ENCODE measurements at regions not wholly inside any gene's neighbourhood (a gene's known extent, or its start where the extent isn't known, plus 50 kb on each side); places are given as distances from the start of the nearest gene placed in this dataset.

- Mint-ChIP-seq H3K27me3 (ENCODE audit: insufficient read depth) (no peaks in the 10 kb centered on the region), H3K4me1 (peaks cover 13% of the 10 kb centered on the region), H3K9me3 (no peaks in the 10 kb centered on the region), H3K36me3 (ENCODE audit: low read depth) (no peaks in the 10 kb centered on the region), H3K4me3 (no peak overlapping the region), H3K27ac (no peak overlapping the region)
- WGBS, 2 experiments (ENCODE audit: insufficient coverage in 1 of 2, insufficient read length in 1 of 2): 91% methylated on average over 2 of the region's 2 CpGs; no CpG with 5 or more reads in 1 of the 2 experiments
- Histone ChIP-seq H3K27ac (ENCODE audit: low read depth, low read length) (no peak overlapping the region), H3K4me3 (ENCODE audit: low read length) (no peak overlapping the region), H3K9me3 (ENCODE audit: control insufficient read depth, low read length) (no peaks in the 10 kb centered on the region), H3K27me3 (ENCODE audit: control insufficient read depth, insufficient read depth, low read length, poor library complexity, severe bottlenecking) (no peaks in the 10 kb centered on the region), H3K4me1 (ENCODE audit: control insufficient read depth, insufficient read depth, low read length) (peaks cover 9% of the 10 kb centered on the region), H3K9ac (ENCODE audit: extremely low read depth, low read length, poor library complexity, severe bottlenecking) (no peak overlapping the region), H3K36me3 (ENCODE audit: control insufficient read depth, insufficient read depth, low read length) (no peaks in the 10 kb centered on the region)
- TF ChIP-seq, protein P1, sequence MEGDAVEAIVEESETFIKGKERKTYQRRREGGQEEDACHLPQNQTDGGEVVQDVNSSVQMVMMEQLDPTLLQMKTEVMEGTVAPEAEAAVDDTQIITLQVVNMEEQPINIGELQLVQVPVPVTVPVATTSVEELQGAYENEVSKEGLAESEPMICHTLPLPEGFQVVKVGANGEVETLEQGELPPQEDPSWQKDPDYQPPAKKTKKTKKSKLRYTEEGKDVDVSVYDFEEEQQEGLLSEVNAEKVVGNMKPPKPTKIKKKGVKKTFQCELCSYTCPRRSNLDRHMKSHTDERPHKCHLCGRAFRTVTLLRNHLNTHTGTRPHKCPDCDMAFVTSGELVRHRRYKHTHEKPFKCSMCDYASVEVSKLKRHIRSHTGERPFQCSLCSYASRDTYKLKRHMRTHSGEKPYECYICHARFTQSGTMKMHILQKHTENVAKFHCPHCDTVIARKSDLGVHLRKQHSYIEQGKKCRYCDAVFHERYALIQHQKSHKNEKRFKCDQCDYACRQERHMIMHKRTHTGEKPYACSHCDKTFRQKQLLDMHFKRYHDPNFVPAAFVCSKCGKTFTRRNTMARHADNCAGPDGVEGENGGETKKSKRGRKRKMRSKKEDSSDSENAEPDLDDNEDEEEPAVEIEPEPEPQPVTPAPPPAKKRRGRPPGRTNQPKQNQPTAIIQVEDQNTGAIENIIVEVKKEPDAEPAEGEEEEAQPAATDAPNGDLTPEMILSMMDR (conservative IDR thresholded peaks at IDR 0.05): no peak
- DNase-seq: no peak
These were observed 54.6 kb upstream of the ELL2 start for GRCh38 chr5:96016216-96016615.

- no peaks in the 10 kb centered on the region for H3K27me3 ChIP-seq (ENCODE audit: control insufficient read depth, insufficient read depth, low read length, poor library complexity, severe bottlenecking)
- no peak overlapping the region for H3K9ac ChIP-seq (ENCODE audit: extremely low read depth, low read length, poor library complexity, severe bottlenecking)
- no peaks in the 10 kb centered on the region for H3K36me3 ChIP-seq (ENCODE audit: control insufficient read depth, insufficient read depth, low read length)
- Mint-ChIP-seq H3K36me3 (ENCODE audit: low read depth) (no peaks in the 10 kb centered on the region), H3K9me3 (no peaks in the 10 kb centered on the region), H3K27me3 (ENCODE audit: insufficient read depth) (no peaks in the 10 kb centered on the region), H3K27ac (no peak overlapping the region), H3K4me3 (no peak overlapping the region), H3K4me1 (peaks cover 13% of the 10 kb centered on the region)
- no peaks in the 10 kb centered on the region for H3K9me3 ChIP-seq (ENCODE audit: control insufficient read depth, low read length)
- H3K27ac ChIP-seq (ENCODE audit: low read depth, low read length): no peak overlapping the region
- H3K4me1 ChIP-seq (ENCODE audit: control insufficient read depth, insufficient read depth, low read length): peaks cover 9% of the 10 kb centered on the region
- H3K4me3 ChIP-seq (ENCODE audit: low read length): no peak overlapping the region
- TF ChIP-seq, protein P1 (conservative IDR thresholded peaks at IDR 0.05): no peak
- no peak for DNase-seq
- whole genome bisulfite sequencing, 2 experiments (ENCODE audit: insufficient coverage in 1 of 2, insufficient read length in 1 of 2): 92% methylated on average over 1 of the region's 1 CpG; no CpG with 5 or more reads in 1 of the 2 experiments
These were observed 54.1 kb upstream of the ELL2 start for GRCh38 chr5:96015709-96016108.

DNA sequence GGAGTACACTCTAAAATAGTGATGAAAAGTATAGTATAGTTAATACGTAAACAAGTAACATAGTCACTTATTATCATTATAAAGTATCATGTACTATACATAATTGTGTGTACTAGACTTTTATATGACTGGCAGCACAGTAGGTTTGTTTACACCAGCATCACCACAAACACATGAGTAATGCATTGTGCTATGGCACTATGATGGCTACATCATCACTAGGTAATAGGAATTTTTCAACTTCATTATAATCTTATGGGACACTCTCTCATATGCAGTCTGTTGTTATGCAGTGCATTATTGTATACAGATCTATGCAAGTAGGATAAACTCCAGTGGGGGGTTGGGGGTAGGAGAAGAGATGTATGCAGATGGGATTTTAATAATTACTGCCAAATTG is 52.7 kb upstream of the ELL2 start:
- DNase-seq: no peak
- Mint-ChIP-seq H3K27me3 (ENCODE audit: insufficient read depth) (no peaks in the 10 kb centered on the region), H3K4me3 (no peak overlapping the region), H3K4me1 (peaks cover 13% of the 10 kb centered on the region), H3K36me3 (ENCODE audit: low read depth) (no peaks in the 10 kb centered on the region), H3K9me3 (no peaks in the 10 kb centered on the region), H3K27ac (no peak overlapping the region)
- Histone ChIP-seq H3K27me3 (ENCODE audit: control insufficient read depth, insufficient read depth, low read length, poor library complexity, severe bottlenecking) (no peaks in the 10 kb centered on the region), H3K4me3 (ENCODE audit: low read length) (no peak overlapping the region), H3K36me3 (ENCODE audit: control insufficient read depth, insufficient read depth, low read length) (no peaks in the 10 kb centered on the region), H3K9ac (ENCODE audit: extremely low read depth, low read length, poor library complexity, severe bottlenecking) (no peak overlapping the region), H3K9me3 (ENCODE audit: control insufficient read depth, low read length) (no peaks in the 10 kb centered on the region), H3K27ac (ENCODE audit: low read depth, low read length) (no peak overlapping the region), H3K4me1 (ENCODE audit: control insufficient read depth, insufficient read depth, low read length) (peaks cover 9% of the 10 kb centered on the region)
- no CpG with 5 or more reads among the region's 1 CpG for WGBS, 2 experiments (ENCODE audit: insufficient coverage in 1 of 2, insufficient read length in 1 of 2)
- TF ChIP-seq, protein P1 (conservative IDR thresholded peaks at IDR 0.05): no peak
